ENCODE measurements at regions not wholly inside any gene's neighbourhood (a gene's known extent, or its start where the extent isn't known, plus 50 kb on each side); places are given as distances from the start of the nearest gene placed in this dataset.

- TF ChIP-seq MITF (IDR thresholded peaks at IDR 0.05): no peak
- TF ChIP-seq EP300 (IDR thresholded peaks at IDR 0.05; ENCODE audit: low read length): no peak
- no peak for TF ChIP-seq MTA3 (IDR thresholded peaks at IDR 0.05; ENCODE audit: borderline replicate concordance)
- no peak for TF ChIP-seq SMC3 (conservative IDR thresholded peaks at IDR 0.05; ENCODE audit: insufficient read depth, low read depth, low read length)
- TF ChIP-seq ZNF253 (CRISPR knock-in tag; conservative IDR thresholded peaks at IDR 0.05): no peak
- TF ChIP-seq ZNF354B (CRISPR knock-in tag; IDR thresholded peaks at IDR 0.05): no peak
- no peak for TF ChIP-seq NR2C2 (CRISPR knock-in tag; IDR thresholded peaks at IDR 0.05)
- no peak for TF ChIP-seq NR2C2 (tag; IDR thresholded peaks at IDR 0.05)
- no peak for TF ChIP-seq CBX5 (IDR thresholded peaks at IDR 0.05; ENCODE audit: borderline replicate concordance, low read depth)
- TF ChIP-seq TFE3 (CRISPR knock-in tag; IDR thresholded peaks at IDR 0.05): no peak
Observed at GRCh38 chr14:38971258-38971921, 131.6 kb downstream of the SEC23A start.
